ENCODE measurements at regions not wholly inside any gene's neighbourhood (a gene's known extent, or its start where the extent isn't known, plus 50 kb on each side); places are given as distances from the start of the nearest gene placed in this dataset.
A peak's percentile ranks its signal among the peaks of the same experiment; 100 is the strongest.
"Not testable (repeated sequence)": the region's sequence is repeated elsewhere in the genome, so short reads cannot be mapped to it uniquely, and the experiment has no call there.

DNA sequence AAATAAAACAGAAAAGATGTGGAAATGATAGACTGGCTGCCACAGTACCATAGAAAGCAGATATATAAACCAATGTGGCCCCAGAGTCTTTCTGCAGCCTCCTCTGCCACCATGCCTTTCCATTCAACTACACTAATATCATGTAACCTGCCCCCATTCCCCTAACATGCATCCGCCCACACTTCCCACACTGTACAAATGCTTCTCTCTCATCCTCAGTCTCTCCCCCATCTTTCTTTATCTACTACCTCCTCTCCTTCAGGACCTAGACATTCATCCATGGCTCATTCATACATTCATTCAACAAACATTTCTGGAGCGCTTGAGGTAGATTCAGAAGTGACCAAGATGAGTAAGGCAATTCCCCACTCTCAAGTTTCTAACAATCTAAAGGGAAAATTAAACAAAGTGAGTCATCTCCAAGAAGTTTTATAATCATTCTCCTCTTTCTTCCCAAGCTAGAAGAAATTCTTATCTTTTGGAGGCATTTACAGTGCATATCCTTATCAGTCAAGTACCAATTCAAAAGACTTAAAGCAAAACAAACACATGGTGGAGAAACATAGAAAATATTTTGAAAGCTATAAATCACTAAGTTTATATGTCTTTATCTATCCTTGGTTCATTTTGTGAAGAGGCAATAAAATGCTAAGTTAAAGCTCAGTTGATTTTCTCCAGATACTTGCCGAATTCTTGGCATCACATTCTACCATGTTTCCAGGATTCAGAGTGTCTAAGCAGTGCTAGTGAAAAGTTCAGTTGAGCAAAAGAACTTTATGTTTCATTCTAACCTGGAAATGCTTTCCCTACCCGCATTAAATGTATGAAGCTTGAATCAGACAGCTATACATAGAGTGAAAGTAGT is 70.5 kb upstream of the FRMD6 start:
- DNase-seq (ENCODE audit: missing footprints) (no peak), ATAC-seq (no peak)
- intact Hi-C loops (cut with DNase I), result no loop called here

DNA sequence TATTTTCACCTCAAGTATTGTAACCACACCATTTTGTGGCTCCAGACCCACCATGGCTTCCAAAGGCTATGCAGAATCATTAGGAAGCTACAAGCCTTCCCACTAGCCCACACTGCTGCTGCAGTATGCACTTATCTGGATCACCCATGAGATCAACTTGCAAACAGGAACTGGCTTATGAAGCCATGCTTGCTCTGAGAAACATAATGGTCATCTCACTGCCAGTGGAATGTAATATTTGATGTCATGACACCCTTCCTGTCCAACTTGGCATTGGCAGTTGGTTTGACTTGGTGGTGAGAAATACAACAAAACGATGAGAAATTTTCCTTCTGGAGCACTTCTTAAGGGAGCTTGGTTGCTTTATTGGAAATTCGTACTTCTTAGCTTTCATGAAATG is 69.3 kb upstream of the FRMD6 start:
- DNase-seq (ENCODE audit: missing footprints), result no peak
- ATAC-seq, result peak; percentile 59
- intact Hi-C loops (cut with DNase I), result no loop called here

DNA sequence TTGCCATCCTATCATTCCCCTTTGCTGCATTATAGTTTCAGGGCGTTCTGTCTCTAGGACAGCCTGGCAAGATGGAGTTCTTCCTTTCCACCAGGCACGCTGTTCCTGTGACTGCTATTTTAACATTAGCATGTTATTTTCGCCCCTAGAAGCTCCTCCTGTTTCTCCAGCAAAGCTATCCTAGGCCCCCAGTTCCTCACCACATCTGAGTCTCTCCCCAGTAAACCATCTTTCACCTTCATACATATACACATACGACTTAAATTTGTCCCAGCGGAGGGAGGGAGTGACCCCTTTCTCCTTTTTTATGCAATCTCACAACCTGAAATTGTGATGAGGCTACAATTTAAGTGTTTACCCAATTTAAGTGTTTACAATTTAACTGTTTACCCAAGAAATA is 66.7 kb upstream of the FRMD6 start:
- ATAC-seq, result no peak
- DNase-seq (ENCODE audit: missing footprints), result no peak
- intact Hi-C loops (cut with DNase I), result no loop called here

DNA sequence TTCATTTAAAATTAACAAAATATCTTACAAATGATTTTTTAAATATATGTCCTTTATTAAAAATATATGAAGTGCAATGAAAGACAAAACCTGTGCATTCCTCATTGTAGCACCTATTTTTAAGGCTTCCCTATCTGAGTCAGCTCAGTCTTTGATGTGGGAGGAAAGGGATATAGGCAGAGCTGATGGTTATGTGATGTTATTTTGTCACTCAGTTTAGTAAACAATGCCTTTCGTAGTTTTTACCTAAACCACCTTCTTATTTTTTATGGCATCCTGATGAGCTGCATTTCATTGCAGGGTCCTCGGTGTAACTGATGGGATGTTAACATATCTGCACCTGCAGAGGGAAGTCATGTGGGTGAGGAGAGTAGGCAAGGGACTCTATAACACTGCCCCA is 58.9 kb upstream of the FRMD6 start:
- intact Hi-C loops (cut with DNase I), result no loop called here
- DNase-seq (ENCODE audit: missing footprints) (no peak), ATAC-seq (no peak)

DNA sequence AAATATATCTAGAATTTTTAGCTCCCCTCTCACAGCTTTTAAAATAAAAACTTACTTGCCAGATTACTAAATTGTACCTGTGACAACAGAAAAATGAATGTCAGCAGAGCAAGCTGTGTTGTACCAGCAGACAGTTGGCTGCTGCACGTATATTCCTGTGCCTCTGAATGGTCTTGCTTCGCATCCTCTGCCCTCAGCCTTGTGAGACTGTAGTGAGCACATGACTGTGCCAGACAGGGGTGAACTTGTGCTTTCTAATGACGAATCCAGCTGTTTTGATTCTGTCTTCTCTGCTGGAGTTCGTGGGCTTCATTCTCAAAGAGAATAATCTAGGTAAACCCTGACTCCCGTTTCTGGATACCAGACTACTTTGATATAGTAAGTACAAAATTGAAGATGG is 58.3 kb upstream of the FRMD6 start:
- intact Hi-C loops (cut with DNase I), result no loop called here
- no peak for ATAC-seq
- DNase-seq (ENCODE audit: missing footprints), result no peak

DNA sequence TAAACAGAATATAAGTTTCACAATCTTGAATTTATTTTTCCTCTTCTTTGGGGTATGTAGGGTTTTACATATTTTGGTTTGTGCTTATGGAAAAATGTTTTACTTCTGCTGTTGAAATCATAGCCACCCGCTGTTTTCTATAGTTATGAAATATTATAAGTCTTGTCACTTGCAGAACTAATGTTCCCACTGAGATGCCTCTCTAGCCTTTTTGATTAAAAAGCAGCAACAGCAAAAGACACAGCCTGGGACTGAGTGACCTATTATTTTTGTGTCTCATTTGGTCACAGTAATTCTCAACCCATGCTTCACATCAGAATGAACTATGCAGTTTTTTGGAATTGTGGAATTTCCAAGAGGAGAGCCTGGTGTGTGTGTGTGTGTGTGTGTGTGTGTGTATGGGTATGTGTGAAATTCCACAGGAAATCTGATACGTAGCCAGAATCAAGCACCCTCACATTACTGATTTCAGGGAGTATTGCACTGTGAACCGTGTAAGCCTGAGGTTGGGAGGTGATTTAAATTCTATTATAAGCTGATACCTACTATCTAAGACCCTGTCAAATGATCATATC is 55.7 kb upstream of the FRMD6 start:
- ATAC-seq (no peak), DNase-seq (ENCODE audit: missing footprints) (no peak)
- intact Hi-C loops (cut with DNase I), result no loop called here

DNA sequence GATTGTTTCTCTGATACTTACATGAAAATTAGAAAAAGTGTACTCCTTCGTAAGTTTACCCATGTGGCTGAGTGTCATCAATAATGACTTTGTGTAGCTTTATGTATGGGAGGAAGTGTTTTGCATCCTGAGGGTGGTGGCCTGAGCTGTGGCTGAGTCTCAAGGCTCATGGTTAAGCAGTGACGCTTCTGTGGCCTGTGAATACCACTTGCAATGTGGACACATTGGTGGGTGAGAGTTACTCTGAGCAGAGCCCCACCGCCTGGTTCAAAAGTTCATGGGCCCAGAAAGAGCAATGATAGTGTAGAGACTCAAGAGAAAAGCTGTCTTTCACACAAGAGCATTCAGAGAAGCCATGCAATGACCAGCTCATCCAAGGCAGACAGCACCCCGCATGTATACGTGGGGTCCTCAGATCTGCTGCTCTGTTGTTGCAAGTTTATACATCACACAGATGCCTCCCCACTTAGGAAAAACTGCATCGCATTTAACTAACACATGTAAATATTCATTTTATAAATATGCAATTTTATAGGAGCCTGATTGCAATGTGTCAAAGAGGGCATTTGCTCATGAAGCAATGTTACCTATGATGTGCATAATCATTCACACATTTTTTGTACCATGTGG is 55.1 kb upstream of the FRMD6 start:
- no peak for DNase-seq (ENCODE audit: missing footprints)
- intact Hi-C loops (cut with DNase I), result no loop called here
- no peak for ATAC-seq

DNA sequence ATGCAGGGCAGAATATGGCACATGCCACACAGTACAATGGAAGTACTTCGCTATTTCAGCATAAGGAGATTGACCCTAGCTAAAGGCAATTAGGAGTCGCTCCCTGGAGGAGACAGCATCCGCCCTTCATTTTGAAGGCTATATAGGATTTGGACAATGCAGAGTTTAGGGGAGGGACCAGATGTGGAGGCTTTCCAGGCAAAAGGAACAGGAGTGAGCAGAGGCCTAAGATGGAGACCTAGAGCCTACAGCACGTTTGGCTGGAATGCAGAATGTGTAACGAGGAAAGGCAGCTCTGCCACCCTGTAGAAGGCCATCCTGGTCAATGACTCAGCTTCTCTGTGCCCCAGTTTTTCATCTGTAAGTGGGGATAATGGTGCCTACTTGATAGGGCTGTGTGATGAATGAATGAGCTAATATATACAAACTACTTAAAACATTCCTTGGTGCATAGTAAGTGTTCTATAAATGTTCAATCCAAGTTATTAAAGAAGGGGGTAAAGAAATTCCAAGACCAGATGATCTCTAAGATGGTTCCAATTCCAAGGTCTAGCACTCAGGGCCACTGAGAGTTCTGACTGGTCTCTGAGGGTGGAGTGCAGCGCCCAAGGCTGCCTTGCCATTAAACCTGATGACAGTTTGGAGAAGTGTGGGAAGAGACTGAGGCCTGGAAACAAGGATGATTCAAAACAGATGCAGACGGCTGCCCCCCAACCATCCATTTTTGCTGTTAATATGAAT is 54.3 kb upstream of the FRMD6 start:
- intact Hi-C loops (cut with DNase I), result no loop called here
- ATAC-seq (no peak), DNase-seq (ENCODE audit: missing footprints) (no peak)

DNA sequence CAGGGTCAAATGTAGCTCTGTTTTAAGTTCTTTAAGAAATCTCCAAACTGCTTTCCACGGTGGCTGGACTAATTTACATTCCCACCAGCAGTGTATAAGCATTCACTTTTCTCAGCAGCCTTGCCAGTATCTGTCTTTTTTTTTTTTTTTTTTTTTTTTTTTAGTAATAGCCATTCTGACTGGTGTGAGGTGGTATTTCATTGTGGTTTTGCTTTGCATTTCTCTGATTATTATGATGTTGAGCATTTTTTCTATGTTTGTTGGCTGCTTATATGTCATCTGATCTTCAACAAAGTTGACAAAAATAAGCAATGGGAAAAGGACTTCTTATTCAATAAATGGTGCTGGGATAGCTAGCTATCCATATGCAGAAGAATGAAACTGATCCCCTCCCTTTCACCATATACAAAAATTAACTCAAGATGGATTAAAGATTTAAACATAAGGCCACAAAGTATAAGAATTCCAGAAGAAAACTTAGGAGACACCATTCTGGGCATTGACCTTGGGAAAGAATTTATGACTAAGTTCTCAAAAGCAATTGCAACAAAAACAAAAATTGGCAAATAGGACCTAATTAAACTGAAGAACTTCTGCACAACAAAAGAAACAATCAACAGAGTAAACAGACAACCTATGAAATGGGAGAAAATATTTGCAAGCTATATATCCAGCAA is 52.6 kb upstream of the FRMD6 start:
- intact Hi-C loops (cut with DNase I); ATAC-seq: not testable (repeated sequence)

DNA sequence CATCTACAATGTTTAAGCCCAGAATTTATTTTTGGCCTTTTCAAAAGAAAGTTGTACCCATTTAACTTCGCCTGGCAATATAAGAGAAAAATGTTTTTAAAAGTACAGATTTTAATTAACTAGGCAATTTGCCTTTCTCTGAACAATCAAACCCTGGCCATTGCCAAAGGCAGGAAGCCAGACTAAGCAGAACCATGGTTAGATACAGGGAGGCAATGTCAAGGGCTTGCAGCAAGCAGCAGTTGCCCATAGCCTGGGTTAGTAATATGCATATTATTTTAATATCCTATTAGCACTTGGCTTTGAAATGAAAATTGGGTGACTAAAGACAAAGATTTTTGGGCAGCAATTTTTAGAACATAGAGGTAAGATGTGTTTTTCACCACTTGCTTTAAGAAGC is 51.1 kb upstream of the FRMD6 start:
- DNase-seq (ENCODE audit: missing footprints), result no peak
- ATAC-seq, result no peak
- intact Hi-C loops (cut with DNase I), result no loop called here

More for the DNA sequence above, 52.6 kb upstream of the FRMD6 start:
- DNase-seq (ENCODE audit: missing footprints), result not testable (repeated sequence)
